SK-N-SH treated with all-trans-retinoic acid at 6 μM for 48 hours (cell line): ENCODE measurements at regions not wholly inside any gene's neighbourhood (a gene's known extent, or its start where the extent isn't known, plus 50 kb on each side); places are given as distances from the start of the nearest gene placed in this dataset.
"Not testable (repeated sequence)": the region's sequence is repeated elsewhere in the genome, so short reads cannot be mapped to it uniquely, and the experiment has no call there.

Experiments used
- ATAC-seq: fragments of 200-7000 bp; cut with Tn5 transposase; 3 replicates; pipeline ENCODE4 v1.9.1; 2020; ENCODE audit warnings: mild to moderate bottlenecking, moderate library complexity
- ARNTL ChIP-seq: fragments of 450-650 bp; formaldehyde crosslinking; IDR thresholded peaks from 2 replicates; pipeline ENCODE4 v1.5.0; 2020; ENCODE audit warnings: low read depth, mild to moderate bottlenecking, moderate library complexity, borderline replicate concordance
- BACH2 ChIP-seq: fragments of 250-450 bp; sonication (Bioruptor Pico); IDR thresholded peaks from 2 replicates; pipeline ENCODE4 v1.9.0; 2021; ENCODE audit warnings: mild to moderate bottlenecking, borderline replicate concordance
- CSDC2 ChIP-seq: fragments of 250-450 bp; sonication (Bioruptor Pico); IDR thresholded peaks from 2 replicates; pipeline ENCODE4 v1.5.0; 2020; ENCODE audit warnings: mild to moderate bottlenecking, moderate library complexity
- CSRNP3 ChIP-seq: fragments of 250-450 bp; sonication (Bioruptor Pico); IDR thresholded peaks from 2 replicates; pipeline ENCODE4 v1.5.1; 2021; ENCODE audit warnings: mild to moderate bottlenecking, moderate library complexity
- ESRRG ChIP-seq: fragments of 250-450 bp; sonication (Bioruptor Pico); IDR thresholded peaks from 2 replicates; pipeline ENCODE4 v1.6.1; 2021; ENCODE audit warnings: mild to moderate bottlenecking
- GLIS3 ChIP-seq: fragments of 250-450 bp; sonication (Bioruptor Pico); IDR thresholded peaks from 2 replicates; pipeline ENCODE4 v1.5.0; 2020; ENCODE audit warnings: mild to moderate bottlenecking, moderate library complexity
- ISL1 ChIP-seq: fragments of 250-450 bp; sonication (Bioruptor Pico); IDR thresholded peaks from 2 replicates; pipeline ENCODE4 v2.1.2; 2022; ENCODE audit warnings: mild to moderate bottlenecking, moderate library complexity
- OSR1 ChIP-seq: fragments of 250-450 bp; sonication (Bioruptor Pico); IDR thresholded peaks from 2 replicates; pipeline ENCODE4 v1.8.0; 2022; ENCODE audit warnings: moderate library complexity, mild to moderate bottlenecking, inconsistent platforms
- PPARA ChIP-seq: fragments of 250-450 bp; sonication (Bioruptor Pico); IDR thresholded peaks from 2 replicates; pipeline ENCODE4 v1.5.0; 2020; ENCODE audit warnings: mild to moderate bottlenecking, borderline replicate concordance
- RARB ChIP-seq: fragments of 250-450 bp; sonication (Bioruptor Pico); IDR thresholded peaks from 2 replicates; pipeline ENCODE4 v1.8.0; 2021; ENCODE audit warnings: mild to moderate bottlenecking, moderate library complexity
- SNAI2 ChIP-seq: fragments of 250-450 bp; sonication (Bioruptor Pico); IDR thresholded peaks from 2 replicates; pipeline ENCODE4 v1.5.0; 2020; ENCODE audit warnings: mild to moderate bottlenecking, moderate library complexity
- TCF4 ChIP-seq: fragments of 250-450 bp; sonication (Bioruptor Pico); IDR thresholded peaks from 2 replicates; pipeline ENCODE4 v1.8.0; 2021; ENCODE audit warnings: mild to moderate bottlenecking, moderate library complexity, borderline replicate concordance
- TOX ChIP-seq: fragments of 250-450 bp; sonication (Bioruptor Pico); IDR thresholded peaks from 2 replicates; pipeline ENCODE4 v1.8.0; 2021; ENCODE audit warnings: mild to moderate bottlenecking, moderate library complexity, borderline replicate concordance
- TSHZ2 ChIP-seq: fragments of 250-450 bp; sonication (Bioruptor Pico); IDR thresholded peaks from 2 replicates; pipeline ENCODE4 v1.5.0; 2020; ENCODE audit warnings: mild to moderate bottlenecking, moderate library complexity
- ZC3H10 ChIP-seq: fragments of 250-450 bp; sonication (Bioruptor Pico); IDR thresholded peaks from 2 replicates; pipeline ENCODE4 v1.5.1; 2021; ENCODE audit warnings: mild to moderate bottlenecking, moderate library complexity
- ZFP30 ChIP-seq: fragments of 450-650 bp; formaldehyde crosslinking; IDR thresholded peaks from 2 replicates; pipeline ENCODE4 v1.5.0; 2022; ENCODE audit warnings: mild to moderate bottlenecking, moderate library complexity
- ZNF8 ChIP-seq: fragments of 450-650 bp; formaldehyde crosslinking; IDR thresholded peaks from 2 replicates; pipeline ENCODE4 v1.5.0; 2020; ENCODE audit warnings: mild to moderate bottlenecking, moderate library complexity
- TF ChIP-seq, protein P1 (sequence below): fragments of 250-450 bp; sonication (Bioruptor Pico); IDR thresholded peaks from 2 replicates; pipeline ENCODE4 v1.8.0; 2020; ENCODE audit warnings: mild to moderate bottlenecking, moderate library complexity, borderline replicate concordance
- TF ChIP-seq, protein P2 (sequence below): fragments of 250-450 bp; sonication (Bioruptor Pico); IDR thresholded peaks from 2 replicates; pipeline ENCODE4 v1.5.1; 2020; ENCODE audit warnings: low read depth, mild to moderate bottlenecking, moderate library complexity
- TF ChIP-seq, protein P3 (sequence below): fragments of 250-450 bp; sonication (Bioruptor Pico); IDR thresholded peaks from 2 replicates; pipeline ENCODE4 v1.8.0; 2021; ENCODE audit warnings: low read depth, mild to moderate bottlenecking, moderate library complexity, borderline replicate concordance

DNA sequence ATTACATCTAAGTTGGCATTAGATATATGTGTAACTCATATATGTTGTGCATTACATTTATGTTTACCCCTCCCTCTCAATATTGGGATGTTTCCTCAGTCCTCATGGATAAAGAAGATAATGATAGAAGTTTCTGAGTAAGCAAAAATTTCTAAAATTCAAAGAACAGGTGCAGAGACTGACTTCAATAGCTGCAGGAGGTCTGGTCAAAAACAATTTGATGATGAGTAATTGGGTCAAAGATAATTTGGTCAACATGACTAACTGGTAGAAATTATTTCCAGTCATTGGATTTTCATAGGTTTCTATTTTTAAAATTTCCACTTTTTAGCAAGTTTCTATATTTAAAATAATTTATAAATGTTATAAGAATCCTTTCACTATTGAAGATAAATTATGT, 1130.9 kb upstream of the SLC39A10 start (continued):
- TF ChIP-seq TSHZ2 (CRISPR knock-in tag) (no peak), ARNTL (no peak), TOX (no peak), ESRRG (CRISPR knock-in tag) (no peak), ZFP30 (CRISPR knock-in tag) (no peak), ISL1 (CRISPR knock-in tag) (no peak), OSR1 (CRISPR knock-in tag) (no peak), ZNF8 (no peak), CSDC2 (no peak)

- TF ChIP-seq, protein P1, sequence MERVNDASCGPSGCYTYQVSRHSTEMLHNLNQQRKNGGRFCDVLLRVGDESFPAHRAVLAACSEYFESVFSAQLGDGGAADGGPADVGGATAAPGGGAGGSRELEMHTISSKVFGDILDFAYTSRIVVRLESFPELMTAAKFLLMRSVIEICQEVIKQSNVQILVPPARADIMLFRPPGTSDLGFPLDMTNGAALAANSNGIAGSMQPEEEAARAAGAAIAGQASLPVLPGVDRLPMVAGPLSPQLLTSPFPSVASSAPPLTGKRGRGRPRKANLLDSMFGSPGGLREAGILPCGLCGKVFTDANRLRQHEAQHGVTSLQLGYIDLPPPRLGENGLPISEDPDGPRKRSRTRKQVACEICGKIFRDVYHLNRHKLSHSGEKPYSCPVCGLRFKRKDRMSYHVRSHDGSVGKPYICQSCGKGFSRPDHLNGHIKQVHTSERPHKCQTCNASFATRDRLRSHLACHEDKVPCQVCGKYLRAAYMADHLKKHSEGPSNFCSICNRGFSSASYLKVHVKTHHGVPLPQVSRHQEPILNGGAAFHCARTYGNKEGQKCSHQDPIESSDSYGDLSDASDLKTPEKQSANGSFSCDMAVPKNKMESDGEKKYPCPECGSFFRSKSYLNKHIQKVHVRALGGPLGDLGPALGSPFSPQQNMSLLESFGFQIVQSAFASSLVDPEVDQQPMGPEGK (CRISPR knock-in tag): no peak
- TF ChIP-seq PPARA (CRISPR knock-in tag) (no peak), BACH2 (CRISPR knock-in tag) (no peak), OSR1 (CRISPR knock-in tag) (no peak), SNAI2 (CRISPR knock-in tag) (no peak)
- TF ChIP-seq, all 23 proteins: peak for 0
- no peak for ATAC-seq
Observed at GRCh38 chr2:194514281-194514680, 1142.7 kb upstream of the SLC39A10 start.

DNA sequence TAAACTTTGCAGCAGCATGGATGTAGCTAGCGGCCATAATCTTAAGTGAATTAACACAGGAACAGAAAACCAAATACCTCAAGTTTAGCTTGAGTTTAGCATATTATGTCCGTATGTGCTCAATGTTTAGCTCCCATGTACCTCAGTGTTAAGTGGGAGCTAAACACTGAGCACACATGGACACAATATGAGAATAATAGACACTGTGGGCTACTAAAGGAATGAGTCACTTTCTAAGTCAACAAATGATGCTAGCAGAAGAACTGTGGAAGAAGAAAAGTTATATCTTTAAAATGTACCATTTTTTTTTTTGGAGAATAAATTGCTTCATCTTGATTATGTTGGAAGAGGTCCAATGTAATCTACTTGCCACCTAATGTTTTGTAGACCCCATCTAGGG, 1146.0 kb upstream of the SLC39A10 start:
- ATAC-seq: peak; percentile 66; the same call in 2 of the 3 replicates

GRCh38 chr2:194504876-194505275, 1152.2 kb upstream of the SLC39A10 start:
- ATAC-seq: not testable (repeated sequence)

- ATAC-seq: peak; percentile 74
- TF ChIP-seq OSR1 (CRISPR knock-in tag): no peak
- TF ChIP-seq, protein P2, sequence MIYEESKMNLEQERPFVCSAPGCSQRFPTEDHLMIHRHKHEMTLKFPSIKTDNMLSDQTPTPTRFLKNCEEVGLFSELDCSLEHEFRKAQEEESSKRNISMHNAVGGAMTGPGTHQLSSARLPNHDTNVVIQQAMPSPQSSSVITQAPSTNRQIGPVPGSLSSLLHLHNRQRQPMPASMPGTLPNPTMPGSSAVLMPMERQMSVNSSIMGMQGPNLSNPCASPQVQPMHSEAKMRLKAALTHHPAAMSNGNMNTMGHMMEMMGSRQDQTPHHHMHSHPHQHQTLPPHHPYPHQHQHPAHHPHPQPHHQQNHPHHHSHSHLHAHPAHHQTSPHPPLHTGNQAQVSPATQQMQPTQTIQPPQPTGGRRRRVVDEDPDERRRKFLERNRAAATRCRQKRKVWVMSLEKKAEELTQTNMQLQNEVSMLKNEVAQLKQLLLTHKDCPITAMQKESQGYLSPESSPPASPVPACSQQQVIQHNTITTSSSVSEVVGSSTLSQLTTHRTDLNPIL (CRISPR knock-in tag): no peak
- TF ChIP-seq, all 23 proteins: peak for 0
Observed at GRCh38 chr2:194495046-194495445, 1162.0 kb upstream of the SLC39A10 start.

DNA sequence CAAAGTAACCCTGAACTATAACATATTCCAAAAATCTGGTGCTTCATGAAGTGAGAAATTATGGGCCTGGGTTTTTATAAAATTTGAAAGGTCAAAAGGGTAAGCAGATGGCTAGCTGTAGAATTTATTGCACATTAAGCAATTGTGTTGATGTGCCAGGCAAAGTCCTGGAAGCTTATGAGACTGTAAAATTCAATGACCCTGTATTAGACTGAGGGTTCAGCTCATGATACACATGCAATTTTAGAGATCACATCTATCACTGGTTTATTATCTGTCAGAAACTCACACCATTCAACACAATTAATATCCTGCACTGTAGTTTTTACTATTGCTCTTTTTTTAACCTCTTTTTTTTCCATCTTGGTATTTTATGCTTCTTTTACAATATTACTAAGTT, 1162.6 kb upstream of the SLC39A10 start:
- TF ChIP-seq CSDC2 (no peak), TOX (0 out of 2 replicates have a peak, but pooled peaks have one; percentile 6), ZC3H10 (0 out of 2 replicates have a peak, but pooled peaks have one; percentile 30)
- no peak for ATAC-seq

- no peak for ATAC-seq
- TF ChIP-seq PPARA (CRISPR knock-in tag): no peak
- no peak for TF ChIP-seq GLIS3
- no peak for TF ChIP-seq SNAI2 (CRISPR knock-in tag)
- TF ChIP-seq, protein P3, sequence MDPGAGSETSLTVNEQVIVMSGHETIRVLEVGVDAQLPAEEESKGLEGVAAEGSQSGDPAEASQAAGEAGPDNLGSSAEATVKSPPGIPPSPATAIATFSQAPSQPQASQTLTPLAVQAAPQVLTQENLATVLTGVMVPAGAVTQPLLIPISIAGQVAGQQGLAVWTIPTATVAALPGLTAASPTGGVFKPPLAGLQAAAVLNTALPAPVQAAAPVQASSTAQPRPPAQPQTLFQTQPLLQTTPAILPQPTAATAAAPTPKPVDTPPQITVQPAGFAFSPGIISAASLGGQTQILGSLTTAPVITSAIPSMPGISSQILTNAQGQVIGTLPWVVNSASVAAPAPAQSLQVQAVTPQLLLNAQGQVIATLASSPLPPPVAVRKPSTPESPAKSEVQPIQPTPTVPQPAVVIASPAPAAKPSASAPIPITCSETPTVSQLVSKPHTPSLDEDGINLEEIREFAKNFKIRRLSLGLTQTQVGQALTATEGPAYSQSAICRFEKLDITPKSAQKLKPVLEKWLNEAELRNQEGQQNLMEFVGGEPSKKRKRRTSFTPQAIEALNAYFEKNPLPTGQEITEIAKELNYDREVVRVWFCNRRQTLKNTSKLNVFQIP (CRISPR knock-in tag): no peak
- no peak for TF ChIP-seq TCF4 (CRISPR knock-in tag)
- no peak for TF ChIP-seq TOX
- TF ChIP-seq BACH2 (CRISPR knock-in tag): no peak
- TF ChIP-seq RARB (CRISPR knock-in tag): no peak
- TF ChIP-seq CSRNP3 (CRISPR knock-in tag): no peak
- no peak for TF ChIP-seq ZC3H10
Observed at GRCh38 chr2:194491409-194492115, 1165.5 kb upstream of the SLC39A10 start.
